ENCODE measurements at regions not wholly inside any gene's neighbourhood (a gene's known extent, or its start where the extent isn't known, plus 50 kb on each side); places are given as distances from the start of the nearest gene placed in this dataset.

- no peaks in the 10 kb centered on the region for H3K9me3 ChIP-seq (ENCODE audit: insufficient read depth, low read length)
- no peak overlapping the region for H3K9ac ChIP-seq (ENCODE audit: low read length)
- H3K27ac ChIP-seq (ENCODE audit: low read length): no peak overlapping the region
- H3K36me3 ChIP-seq (replicated peaks; ENCODE audit: low read depth, low read length): no peaks in the 10 kb centered on the region
- H2AFZ ChIP-seq (ENCODE audit: low read depth, low read length): no peak overlapping the region
- H3K4me1 ChIP-seq (ENCODE audit: low read length): no peaks in the 10 kb centered on the region
- peaks cover 12% of the 10 kb centered on the region for H3K27me3 ChIP-seq (ENCODE audit: low read depth, low read length)
- H3K4me3 ChIP-seq (ENCODE audit: low read length): no peak overlapping the region
- no peak overlapping the region for H3K4me2 ChIP-seq (ENCODE audit: low read length)
- TF ChIP-seq CTCF (IDR thresholded peaks at IDR 0.05; ENCODE audit: low read depth, low read length) (no peak), EZH2phosphoT487 (IDR thresholded peaks at IDR 0.05; ENCODE audit: low read depth) (no peak)
- no peaks in the 10 kb centered on the region for H3K79me2 ChIP-seq (ENCODE audit: low read length)
- H4K20me1 ChIP-seq (ENCODE audit: insufficient read depth, low read length): no peaks in the 10 kb centered on the region
Observed at GRCh38 chr22:26903030-26903856, 245.9 kb downstream of the MIAT start.

GRCh38 chr22:26904483-26904882, 247.1 kb downstream of the MIAT start:
- no peaks in the 10 kb centered on the region for H3K36me3 ChIP-seq (replicated peaks; ENCODE audit: low read depth, low read length)
- no peak overlapping the region for H3K4me2 ChIP-seq (ENCODE audit: low read length)
- H3K9me3 ChIP-seq (ENCODE audit: insufficient read depth, low read length): no peaks in the 10 kb centered on the region
- no peak overlapping the region for H3K27ac ChIP-seq (ENCODE audit: low read length)
- H3K27me3 ChIP-seq (ENCODE audit: low read depth, low read length): peaks cover 12% of the 10 kb centered on the region
- no peak overlapping the region for H2AFZ ChIP-seq (ENCODE audit: low read depth, low read length)
- no peak overlapping the region for H3K4me3 ChIP-seq (ENCODE audit: low read length)
- no peak for TF ChIP-seq CTCF (IDR thresholded peaks at IDR 0.05; ENCODE audit: low read depth, low read length)
- TF ChIP-seq EZH2phosphoT487 (IDR thresholded peaks at IDR 0.05; ENCODE audit: low read depth): no peak
- H4K20me1 ChIP-seq (ENCODE audit: insufficient read depth, low read length): no peaks in the 10 kb centered on the region
- H3K79me2 ChIP-seq (ENCODE audit: low read length): no peaks in the 10 kb centered on the region
- H3K4me1 ChIP-seq (ENCODE audit: low read length): no peaks in the 10 kb centered on the region
- no peak overlapping the region for H3K9ac ChIP-seq (ENCODE audit: low read length)

- H4K20me1 ChIP-seq (ENCODE audit: insufficient read depth, low read length): no peaks in the 10 kb centered on the region
- no peaks in the 10 kb centered on the region for H3K9me3 ChIP-seq (ENCODE audit: insufficient read depth, low read length)
- no peaks in the 10 kb centered on the region for H3K36me3 ChIP-seq (replicated peaks; ENCODE audit: low read depth, low read length)
- H3K4me3 ChIP-seq (ENCODE audit: low read length): no peak overlapping the region
- H2AFZ ChIP-seq (ENCODE audit: low read depth, low read length): no peak overlapping the region
- no peak overlapping the region for H3K4me2 ChIP-seq (ENCODE audit: low read length)
- H3K9ac ChIP-seq (ENCODE audit: low read length): no peak overlapping the region
- TF ChIP-seq CTCF (IDR thresholded peaks at IDR 0.05; ENCODE audit: low read depth, low read length) (no peak), EZH2phosphoT487 (IDR thresholded peaks at IDR 0.05; ENCODE audit: low read depth) (no peak)
- no peaks in the 10 kb centered on the region for H3K4me1 ChIP-seq (ENCODE audit: low read length)
- H3K79me2 ChIP-seq (ENCODE audit: low read length): no peaks in the 10 kb centered on the region
- peaks cover 12% of the 10 kb centered on the region for H3K27me3 ChIP-seq (ENCODE audit: low read depth, low read length)
- H3K27ac ChIP-seq (ENCODE audit: low read length): no peak overlapping the region
Observed at GRCh38 chr22:26905076-26905475, 247.7 kb downstream of the MIAT start.

- no peaks in the 10 kb centered on the region for H4K20me1 ChIP-seq (ENCODE audit: insufficient read depth, low read length)
- H3K36me3 ChIP-seq (replicated peaks; ENCODE audit: low read depth, low read length): no peaks in the 10 kb centered on the region
- no peak overlapping the region for H3K4me2 ChIP-seq (ENCODE audit: low read length)
- H3K27ac ChIP-seq (ENCODE audit: low read length): no peak overlapping the region
- no peak overlapping the region for H3K9ac ChIP-seq (ENCODE audit: low read length)
- H3K4me3 ChIP-seq (ENCODE audit: low read length): no peak overlapping the region
- no peaks in the 10 kb centered on the region for H3K9me3 ChIP-seq (ENCODE audit: insufficient read depth, low read length)
- TF ChIP-seq CTCF (IDR thresholded peaks at IDR 0.05; ENCODE audit: low read depth, low read length) (no peak), EZH2phosphoT487 (IDR thresholded peaks at IDR 0.05; ENCODE audit: low read depth) (no peak)
- no peak overlapping the region for H2AFZ ChIP-seq (ENCODE audit: low read depth, low read length)
- no peaks in the 10 kb centered on the region for H3K4me1 ChIP-seq (ENCODE audit: low read length)
- no peaks in the 10 kb centered on the region for H3K79me2 ChIP-seq (ENCODE audit: low read length)
- peaks cover 12% of the 10 kb centered on the region for H3K27me3 ChIP-seq (ENCODE audit: low read depth, low read length)
Observed at GRCh38 chr22:26905640-26906039, 248.3 kb downstream of the MIAT start.
